Lower leg skin (tissue), 4 donors: ENCODE measurements at regions not wholly inside any gene's neighbourhood (a gene's known extent, or its start where the extent isn't known, plus 50 kb on each side); places are given as distances from the start of the nearest gene placed in this dataset.
"Not testable (repeated sequence)": the region's sequence is repeated elsewhere in the genome, so short reads cannot be mapped to it uniquely, and the experiment has no call there.

ENCODE experiments used
- DNase-seq, 2 donors: peaks; one replicate each; pipeline ENCODE4 v3.0.0-alpha.2; 2019; ENCODE audit warnings: low spot score in 2 of 2
- H3K4me3 ChIP-seq: fragments of 200-600 bp; sonication (generic); 2 replicates; pipeline ENCODE4 v1.5.1; 2017; ENCODE audit warnings: mild to moderate bottlenecking, low read depth; ENCODE audit not compliant: poor library complexity, severe bottlenecking
- CTCF ChIP-seq, 3 donors: fragments of 450-650 bp; IDR thresholded peaks; one replicate each; pipeline ENCODE4 v1.5.1; 2016; ENCODE audit warnings: antibody characterized with exemption in 3 of 3, mild to moderate bottlenecking in 3 of 3, moderate library complexity in 2 of 3
- POLR2A ChIP-seq, 2 donors: fragments of 450-650 bp; IDR thresholded peaks; one replicate each; pipeline ENCODE4 v1.6.1; 2016 to 2017; ENCODE audit warnings: antibody characterized with exemption in 2 of 2, mild to moderate bottlenecking in 1 of 2, moderate library complexity in 1 of 2
- WGBS, 2 donors: methylation state at CpG; one replicate each; pipeline ENCODE4 v1.1.5; 2018; 5-methylcytosine and 5-hydroxymethylcytosine counted together
- intact Hi-C: fragments of 100-400 bp; cut with DNase I; formaldehyde crosslinking; loops from one replicate; pipeline ENCODE4 v1.15.0; 2023; ENCODE audit warnings: low total_unique reads

DNA sequence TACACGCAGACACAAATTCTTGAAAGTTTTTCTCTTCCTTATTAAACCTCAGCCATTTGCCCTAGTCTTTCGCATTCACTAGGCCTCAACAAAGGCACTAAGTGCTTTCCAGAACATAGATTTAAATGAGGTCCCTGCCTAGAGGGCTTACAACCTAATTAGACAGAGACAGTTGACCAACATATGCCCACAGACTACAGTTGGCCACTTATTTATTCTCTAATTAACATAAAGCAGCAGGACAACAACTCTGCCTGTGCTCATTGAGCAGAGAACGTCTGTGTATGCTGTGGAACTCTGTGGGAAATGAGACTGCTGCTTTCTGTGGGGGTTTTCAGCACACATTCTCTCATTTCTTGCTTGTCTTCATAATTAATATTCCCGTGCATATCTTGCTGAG is 303.0 kb upstream of the TACR3 start:
- TF ChIP-seq POLR2A (IDR thresholded peaks at IDR 0.05), result no peak
- TF ChIP-seq CTCF (IDR thresholded peaks at IDR 0.05), result no peak
- WGBS, 2 donors, result 73 to 80% methylated on average over 4 of the region's 4 CpGs
- intact Hi-C loops, result no loop called here
- DNase-seq, result no peak
- no peak overlapping the region for H3K4me3 ChIP-seq

- intact Hi-C loops, result no loop called here
- no peak overlapping the region for H3K4me3 ChIP-seq
- TF ChIP-seq CTCF (IDR thresholded peaks at IDR 0.05) (no peak), POLR2A (IDR thresholded peaks at IDR 0.05) (no peak)
- DNase-seq, result no peak
- 58 to 65% methylated on average over 2 of the region's 2 CpGs for WGBS, 2 donors
Measured at GRCh38 chr4:104022226-104022625, 302.4 kb upstream of the TACR3 start.

DNA sequence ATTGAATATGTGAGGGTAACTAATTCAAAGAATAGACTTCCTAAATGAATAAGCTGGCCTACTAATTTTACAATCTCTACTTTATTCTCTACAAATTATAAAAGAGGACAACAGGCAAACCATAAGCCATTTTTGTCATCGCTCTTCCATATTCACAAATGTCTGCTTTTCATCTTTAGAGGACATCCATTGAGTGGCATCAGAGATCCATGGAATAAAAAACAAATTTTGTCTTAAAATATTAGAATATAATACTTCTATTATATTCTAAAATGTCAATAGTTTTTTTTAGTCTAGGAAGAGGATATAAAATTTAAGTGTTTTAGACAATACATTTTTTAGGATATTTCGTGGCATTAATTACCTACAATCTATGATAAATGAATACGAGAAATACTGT is 300.9 kb upstream of the TACR3 start:
- TF ChIP-seq POLR2A (IDR thresholded peaks at IDR 0.05), result no peak
- no peak for TF ChIP-seq CTCF (IDR thresholded peaks at IDR 0.05)
- 88 to 89% methylated on average over 3 of the region's 3 CpGs for WGBS, 2 donors
- DNase-seq, result no peak
- H3K4me3 ChIP-seq, result no peak overlapping the region
- intact Hi-C loops, result no loop called here

DNA sequence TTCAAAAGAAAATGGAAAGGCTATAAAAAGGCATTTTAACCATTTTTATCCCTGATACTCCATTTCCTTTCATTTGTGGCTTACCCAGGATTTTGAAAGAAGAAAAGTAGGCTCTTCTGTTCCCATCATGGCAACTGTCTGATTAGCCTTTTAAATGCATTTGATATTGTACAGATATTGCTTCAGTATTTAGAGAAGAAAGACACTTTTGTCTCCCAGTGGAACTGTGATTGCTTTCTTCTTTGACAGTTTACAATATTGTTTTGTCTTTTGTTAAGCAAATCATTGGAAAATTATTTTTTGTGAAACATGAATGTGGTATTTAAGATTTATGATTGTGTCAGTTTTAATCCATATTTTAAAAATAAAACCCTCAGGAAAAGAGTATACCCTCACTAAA is 297.4 kb upstream of the TACR3 start:
- intact Hi-C loops, result no loop called here
- H3K4me3 ChIP-seq, result no peak overlapping the region
- TF ChIP-seq CTCF (IDR thresholded peaks at IDR 0.05) (no peak), POLR2A (IDR thresholded peaks at IDR 0.05) (no peak)
- DNase-seq, result no peak

DNA sequence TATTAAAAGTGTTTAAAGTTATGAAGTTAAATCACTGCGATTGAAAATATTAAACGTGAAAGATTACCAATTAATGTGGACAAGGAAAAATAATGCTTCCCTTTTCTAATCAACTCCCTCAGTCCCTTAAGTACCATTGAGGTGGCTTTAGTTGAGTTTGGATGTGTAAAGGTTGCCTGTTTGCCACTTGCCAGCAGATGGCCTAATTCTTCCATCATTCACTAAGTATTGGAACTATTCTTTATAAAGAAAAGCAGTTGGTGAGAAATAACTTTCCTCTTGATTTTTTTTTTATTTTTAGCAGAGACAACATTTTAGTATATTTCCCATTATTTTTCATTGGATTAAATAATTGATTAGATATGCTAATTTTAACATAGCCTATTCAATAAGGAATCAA is 295.9 kb upstream of the TACR3 start:
- DNase-seq, result no peak
- H3K4me3 ChIP-seq, result no peak overlapping the region
- 34 to 42% methylated on average over 2 of the region's 2 CpGs for WGBS, 2 donors
- intact Hi-C loops, result no loop called here
- TF ChIP-seq POLR2A (IDR thresholded peaks at IDR 0.05), result no peak
- TF ChIP-seq CTCF (IDR thresholded peaks at IDR 0.05), result no peak

GRCh38 chr4:104010722-104011121 is 290.9 kb upstream of the TACR3 start:
- intact Hi-C loops, result no loop called here
- no peak overlapping the region for H3K4me3 ChIP-seq
- DNase-seq, result no peak
- TF ChIP-seq CTCF (IDR thresholded peaks at IDR 0.05) (no peak), POLR2A (IDR thresholded peaks at IDR 0.05) (no peak)
- WGBS, 2 donors, result 34 to 41% methylated on average over 2 of the region's 2 CpGs

GRCh38 chr4:104002318-104002717 is 282.5 kb upstream of the TACR3 start:
- H3K4me3 ChIP-seq, DNase-seq, intact Hi-C loops: not testable (repeated sequence)
- 78 to 88% methylated on average over 6 of the region's 6 CpGs for WGBS, 2 donors
